Calu3 (cell line): ENCODE measurements at regions not wholly inside any gene's neighbourhood (a gene's known extent, or its start where the extent isn't known, plus 50 kb on each side); places are given as distances from the start of the nearest gene placed in this dataset.
A peak's percentile ranks its signal among the peaks of the same experiment; 100 is the strongest.

Experiments
- BruUV-seq: library from RNA; stranded (reverse); fragments of 400-500 nt; replicated peaks from 2 replicates; lab custom pipeline; 2021; lab: Mats Ljungman, UMichigan
- CTCF ChIA-PET: fragments of 300-600 bp; sonication (Branson Sonifier 250); formaldehyde crosslinking; loops from one replicate; lab custom pipeline; 2022; ENCODE audit warnings: antibody characterized with exemption; lab: Charles Lee
- DNase-seq: peaks from one replicate; pipeline ENCODE4 v3.0.0; 2022
- H3K27ac Mint-ChIP-seq: one replicate; pipeline ENCODE4 v1.8.0; 2022; ENCODE audit warnings: mixed read lengths; ENCODE audit not compliant: unreplicated experiment
- H3K27me3 Mint-ChIP-seq: one replicate; pipeline ENCODE4 v1.8.0; 2022; ENCODE audit warnings: mixed read lengths; ENCODE audit not compliant: unreplicated experiment
- H3K36me3 Mint-ChIP-seq: one replicate; pipeline ENCODE4 v1.8.0; 2022; ENCODE audit warnings: mild to moderate bottlenecking, moderate library complexity, mixed read lengths; ENCODE audit not compliant: insufficient read depth, unreplicated experiment
- H3K4me1 Mint-ChIP-seq: one replicate; pipeline ENCODE4 v1.8.0; 2022; ENCODE audit warnings: mild to moderate bottlenecking, low read depth, mixed read lengths; ENCODE audit not compliant: unreplicated experiment
- H3K4me3 Mint-ChIP-seq: one replicate; pipeline ENCODE4 v1.8.0; 2022; ENCODE audit warnings: mild to moderate bottlenecking, low read depth, moderate library complexity, mixed read lengths; ENCODE audit not compliant: unreplicated experiment
- H3K9me3 Mint-ChIP-seq: one replicate; pipeline ENCODE4 v1.8.0; 2022; ENCODE audit warnings: low read depth, mixed read lengths; ENCODE audit not compliant: unreplicated experiment
- CTCF ChIP-seq: fragments of 200-600 bp; IDR thresholded peaks from one replicate; pipeline ENCODE4 v1.8.0; 2022; ENCODE audit warnings: antibody characterized with exemption; ENCODE audit not compliant: unreplicated experiment
- intact Hi-C: fragments of 100-400 bp; cut with micrococcal nuclease; formaldehyde crosslinking; loops from one replicate; pipeline ENCODE4 v1.10.0; 2022; ENCODE audit not compliant: unreplicated experiment

- no TSS peak for BruUV-seq
- CTCF ChIA-PET: interaction anchor here (0.6 to 0.7 kb wide), 2 partner anchors 548 to 801 kb away, joined by 3 to 4 read pairs; no protein-coding TSS in a partner anchor
- Mint-ChIP-seq H3K9me3 (peaks cover 2% of the 10 kb centered on the region), H3K36me3 (no peaks in the 10 kb centered on the region), H3K27me3 (peaks cover 1% of the 10 kb centered on the region), H3K4me3 (no peak overlapping the region), H3K4me1 (no peaks in the 10 kb centered on the region), H3K27ac (peak overlapping the region; percentile 54)
- no peak for DNase-seq
- intact Hi-C loops: no loop called here
- no peak for TF ChIP-seq CTCF
Observed at GRCh38 chr3:72496051-72496670, 352.1 kb downstream of the SHQ1 start.

- intact Hi-C loops: no loop called here
- Mint-ChIP-seq H3K27me3 (no peaks in the 10 kb centered on the region), H3K4me1 (peaks cover 6% of the 10 kb centered on the region), H3K27ac (no peak overlapping the region), H3K4me3 (no peak overlapping the region), H3K9me3 (peaks cover 2% of the 10 kb centered on the region), H3K36me3 (no peaks in the 10 kb centered on the region)
- DNase-seq: no peak
- no peak for TF ChIP-seq CTCF
- CTCF ChIA-PET: no interaction called here
- no TSS peak for BruUV-seq
Observed at GRCh38 chr3:72494626-72495025, 353.6 kb downstream of the SHQ1 start.

- Mint-ChIP-seq H3K4me1 (peaks cover 8% of the 10 kb centered on the region), H3K4me3 (no peak overlapping the region), H3K27me3 (no peaks in the 10 kb centered on the region), H3K27ac (no peak overlapping the region), H3K9me3 (peaks cover 2% of the 10 kb centered on the region), H3K36me3 (no peaks in the 10 kb centered on the region)
- CTCF ChIA-PET: interaction anchor here (0.7 kb wide), 1 partner anchor 10 kb away, joined by 4 read pairs; no protein-coding TSS in a partner anchor
- DNase-seq: no peak
- no TSS peak for BruUV-seq
- TF ChIP-seq CTCF: no peak
- intact Hi-C loops: no loop called here
Observed at GRCh38 chr3:72494130-72494529, 354.1 kb downstream of the SHQ1 start.

- H3K9me3 Mint-ChIP-seq: peaks cover 2% of the 10 kb centered on the region
- H3K27me3 Mint-ChIP-seq: no peaks in the 10 kb centered on the region
- no peak for TF ChIP-seq CTCF
- peaks cover 25% of the 10 kb centered on the region for H3K4me1 Mint-ChIP-seq
- no peak for DNase-seq
- intact Hi-C loops: no loop called here
- no peak overlapping the region for H3K27ac Mint-ChIP-seq
- CTCF ChIA-PET: no interaction called here
- BruUV-seq: no TSS peak
- H3K4me3 Mint-ChIP-seq: no peak overlapping the region
- H3K36me3 Mint-ChIP-seq: no peaks in the 10 kb centered on the region
Observed at GRCh38 chr3:72492240-72492639, 356.0 kb downstream of the SHQ1 start.
